GOT3 (cell line): ENCODE measurements at regions not wholly inside any gene's neighbourhood (a gene's known extent, or its start where the extent isn't known, plus 50 kb on each side); places are given as distances from the start of the nearest gene placed in this dataset.
A peak's percentile ranks its signal among the peaks of the same experiment; 100 is the strongest.
"Not testable (repeated sequence)": the region's sequence is repeated elsewhere in the genome, so short reads cannot be mapped to it uniquely, and the experiment has no call there.

Experiments
- DNase-seq: peaks from one replicate; lab custom pipeline; 2025; ENCODE audit warnings: mixed read lengths; lab: John Stamatoyannopoulos, UW

GRCh38 chr6:121764493-121764892 is 329.0 kb downstream of the GJA1 start:
- no peak for DNase-seq

- no peak for DNase-seq
Measured at GRCh38 chr6:121765060-121765459, 329.6 kb downstream of the GJA1 start.

- no peak for DNase-seq
Measured at GRCh38 chr6:121767211-121767610, 331.8 kb downstream of the GJA1 start.

GRCh38 chr6:121770943-121771342 is 335.5 kb downstream of the GJA1 start:
- no peak for DNase-seq

- no peak for DNase-seq
Measured at GRCh38 chr6:121771937-121772720, 336.7 kb downstream of the GJA1 start.

- DNase-seq = no peak
Measured at GRCh38 chr6:121776054-121776453, 340.6 kb downstream of the GJA1 start.

GRCh38 chr6:121780325-121781321 is 345.2 kb downstream of the GJA1 start:
- DNase-seq = peak; percentile 28

- no peak for DNase-seq
Measured at GRCh38 chr6:121791396-121792315, 356.2 kb downstream of the GJA1 start.

- DNase-seq = no peak
Measured at GRCh38 chr6:121794630-121795029, 359.2 kb downstream of the GJA1 start.

- not testable (repeated sequence) for DNase-seq
Measured at GRCh38 chr6:121797598-121797997, 362.2 kb downstream of the GJA1 start.

- not testable (repeated sequence) for DNase-seq
Measured at GRCh38 chr6:121798126-121798525, 362.7 kb downstream of the GJA1 start.

- DNase-seq = no peak
Measured at GRCh38 chr6:121799574-121799973, 364.1 kb downstream of the GJA1 start.

- no peak for DNase-seq
Measured at GRCh38 chr6:121800047-121800446, 364.6 kb downstream of the GJA1 start.

- DNase-seq = no peak
Measured at GRCh38 chr6:121806116-121806515, 370.7 kb downstream of the GJA1 start.

- no peak for DNase-seq
Measured at GRCh38 chr6:121809211-121809610, 373.8 kb downstream of the GJA1 start.

- no peak for DNase-seq
Measured at GRCh38 chr6:121810158-121811032, 374.9 kb downstream of the GJA1 start.

- DNase-seq = no peak
Measured at GRCh38 chr6:121811106-121811505, 375.7 kb downstream of the GJA1 start.

GRCh38 chr6:121816361-121816760 is 380.9 kb downstream of the GJA1 start:
- no peak for DNase-seq

GRCh38 chr6:121816906-121817540 is 381.6 kb downstream of the GJA1 start:
- no peak for DNase-seq

- no peak for DNase-seq
Measured at GRCh38 chr6:121823437-121823851, 388.0 kb downstream of the GJA1 start.
